Suprapubic skin (tissue), 4 donors: ENCODE measurements at regions not wholly inside any gene's neighbourhood (a gene's known extent, or its start where the extent isn't known, plus 50 kb on each side); places are given as distances from the start of the nearest gene placed in this dataset.

Source experiments
- POLR2A ChIP-seq, 2 donors: fragments of 450-650 bp; IDR thresholded peaks; one replicate each; pipeline ENCODE4 v1.6.1; 2017; ENCODE audit warnings: antibody characterized with exemption in 2 of 2, mild to moderate bottlenecking in 2 of 2, moderate library complexity in 2 of 2
- POLR2AphosphoS5 ChIP-seq, 3 donors: sonication (generic); formaldehyde crosslinking; IDR thresholded peaks; one replicate each; pipeline ENCODE4 v1.6.1; 2017; ENCODE audit warnings: antibody characterized with exemption in 3 of 3
- TF ChIP-seq, protein P1 (sequence below), 2 donors: fragments of 200-600 bp in 1 of 2; fragments of 450-650 bp in 1 of 2; sonication (generic) in 1 of 2; IDR thresholded peaks; one replicate each; pipeline ENCODE4 v1.5.1; 2016 to 2019; ENCODE audit warnings: antibody characterized with exemption in 2 of 2, mild to moderate bottlenecking in 1 of 2, moderate library complexity in 1 of 2

DNA sequence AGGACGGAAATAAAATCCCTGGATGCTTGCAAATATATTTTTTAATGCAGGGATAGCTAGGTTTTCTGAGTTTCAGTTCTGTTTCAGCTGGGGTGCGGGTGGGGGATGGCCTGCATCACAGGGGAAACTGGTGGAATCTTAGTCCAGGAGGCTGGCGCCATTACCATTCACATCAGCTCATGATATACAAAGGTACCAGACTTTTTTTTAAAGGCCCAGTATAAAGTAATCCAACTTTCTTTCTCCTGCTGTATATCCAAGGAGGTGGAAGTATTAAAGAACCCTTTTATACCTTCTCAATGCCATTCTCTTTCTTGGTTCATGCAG is 343.8 kb downstream of the KCNRG start:
- TF ChIP-seq, protein P1, sequence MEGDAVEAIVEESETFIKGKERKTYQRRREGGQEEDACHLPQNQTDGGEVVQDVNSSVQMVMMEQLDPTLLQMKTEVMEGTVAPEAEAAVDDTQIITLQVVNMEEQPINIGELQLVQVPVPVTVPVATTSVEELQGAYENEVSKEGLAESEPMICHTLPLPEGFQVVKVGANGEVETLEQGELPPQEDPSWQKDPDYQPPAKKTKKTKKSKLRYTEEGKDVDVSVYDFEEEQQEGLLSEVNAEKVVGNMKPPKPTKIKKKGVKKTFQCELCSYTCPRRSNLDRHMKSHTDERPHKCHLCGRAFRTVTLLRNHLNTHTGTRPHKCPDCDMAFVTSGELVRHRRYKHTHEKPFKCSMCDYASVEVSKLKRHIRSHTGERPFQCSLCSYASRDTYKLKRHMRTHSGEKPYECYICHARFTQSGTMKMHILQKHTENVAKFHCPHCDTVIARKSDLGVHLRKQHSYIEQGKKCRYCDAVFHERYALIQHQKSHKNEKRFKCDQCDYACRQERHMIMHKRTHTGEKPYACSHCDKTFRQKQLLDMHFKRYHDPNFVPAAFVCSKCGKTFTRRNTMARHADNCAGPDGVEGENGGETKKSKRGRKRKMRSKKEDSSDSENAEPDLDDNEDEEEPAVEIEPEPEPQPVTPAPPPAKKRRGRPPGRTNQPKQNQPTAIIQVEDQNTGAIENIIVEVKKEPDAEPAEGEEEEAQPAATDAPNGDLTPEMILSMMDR (IDR thresholded peaks at IDR 0.05), result no peak
- TF ChIP-seq POLR2AphosphoS5 (IDR thresholded peaks at IDR 0.05) (no peak), POLR2A (IDR thresholded peaks at IDR 0.05) (no peak)
